CD4-positive, alpha-beta T cell (primary cell): ENCODE measurements at regions not wholly inside any gene's neighbourhood (a gene's known extent, or its start where the extent isn't known, plus 50 kb on each side); places are given as distances from the start of the nearest gene placed in this dataset.
"Not testable (repeated sequence)": the region's sequence is repeated elsewhere in the genome, so short reads cannot be mapped to it uniquely, and the experiment has no call there.

Experiments
- ATAC-seq: fragments of 200-7000 bp; cut with Tn5 transposase; one replicate; pipeline ENCODE4 v1.10.0; 2022; ENCODE audit warnings: mild to moderate bottlenecking; ENCODE audit not compliant: poor library complexity
- CTCF ChIA-PET: fragments of 350-600 bp; sonication (Branson Sonifier 250); formaldehyde crosslinking; loops from one replicate; lab custom pipeline; 2021; ENCODE audit warnings: antibody characterized with exemption, inconsistent platforms; lab: Charles Lee
- POLR2A ChIA-PET: fragments of 350-600 bp; sonication (Branson Sonifier 250); formaldehyde crosslinking; loops from one replicate; lab custom pipeline; 2021; ENCODE audit warnings: antibody characterized with exemption, inconsistent platforms; lab: Charles Lee
- DNase-seq, 14 experiments: peaks; one replicate each; pipeline ENCODE4 v3.0.0-alpha.2; 2013 to 2020; ENCODE audit warnings: mixed read lengths in 2 of 14
- H3K27ac ChIP-seq, 2 donors: one replicate each; pipeline versions ENCODE4 v1.5.1 to v1.7.0; 2013; ENCODE audit warnings: low read length in 2 of 2, low read depth in 1 of 2, mild to moderate bottlenecking in 1 of 2
- H3K27me3 ChIP-seq, 2 experiments: 1 replicate in 1 of 2; 2 replicates in 1 of 2; pipeline versions ENCODE4 v1.6.1 to v1.7.0; 2013; ENCODE audit warnings: low read length in 2 of 2, control low read depth in 1 of 2, mild to moderate bottlenecking in 1 of 2, moderate library complexity in 1 of 2; ENCODE audit not compliant: insufficient read depth in 2 of 2, control insufficient read depth in 1 of 2
- H3K36me3 ChIP-seq: one replicate; pipeline ENCODE4 v1.6.1; 2013; ENCODE audit warnings: low read length, control low read depth; ENCODE audit not compliant: insufficient read depth
- H3K4me1 ChIP-seq: one replicate; pipeline ENCODE4 v1.6.1; 2013; ENCODE audit warnings: low read length, control low read depth; ENCODE audit not compliant: insufficient read depth
- H3K4me3 ChIP-seq: one replicate; pipeline ENCODE4 v1.5.1; 2013; ENCODE audit warnings: mild to moderate bottlenecking, low read length, moderate library complexity
- H3K9me3 ChIP-seq, 2 experiments: 1 replicate in 1 of 2; 2 replicates in 1 of 2; pipeline versions ENCODE4 v1.6.1 to v1.7.0; 2013; ENCODE audit warnings: low read length in 2 of 2, mild to moderate bottlenecking in 2 of 2, control low read depth in 1 of 2, moderate library complexity in 1 of 2; ENCODE audit not compliant: control insufficient read depth in 1 of 2, insufficient read depth in 1 of 2
- H3K27ac Mint-ChIP-seq: one replicate; pipeline ENCODE4 v1.8.0; 2020; ENCODE audit warnings: mixed read lengths
- H3K27me3 Mint-ChIP-seq: one replicate; pipeline ENCODE4 v1.8.0; 2021; ENCODE audit warnings: mixed read lengths
- H3K36me3 Mint-ChIP-seq: one replicate; pipeline ENCODE4 v1.8.0; 2021; ENCODE audit warnings: low read depth, mixed read lengths
- H3K4me1 Mint-ChIP-seq: one replicate; pipeline ENCODE4 v1.8.0; 2021; ENCODE audit warnings: low read depth, mixed read lengths
- H3K4me3 Mint-ChIP-seq: one replicate; pipeline ENCODE4 v1.8.0; 2020; ENCODE audit warnings: mild to moderate bottlenecking, mixed read lengths
- H3K9me3 Mint-ChIP-seq: one replicate; pipeline ENCODE4 v1.8.0; 2020; ENCODE audit warnings: mixed read lengths
- intact Hi-C, 2 experiments: fragments of 100-400 bp; cut with DNase I in 1 of 2; cut with micrococcal nuclease in 1 of 2; formaldehyde crosslinking; loops; one replicate each; pipeline versions ENCODE4 v1.15.1 to v1.9.0; 2023 to 2025; cut with DNase I, micrococcal nuclease
- TF ChIP-seq, protein P1 (sequence below): fragments of 200-600 bp; IDR thresholded peaks from one replicate; pipeline ENCODE4 v1.8.0; 2022; ENCODE audit warnings: antibody characterized with exemption, mild to moderate bottlenecking

DNA sequence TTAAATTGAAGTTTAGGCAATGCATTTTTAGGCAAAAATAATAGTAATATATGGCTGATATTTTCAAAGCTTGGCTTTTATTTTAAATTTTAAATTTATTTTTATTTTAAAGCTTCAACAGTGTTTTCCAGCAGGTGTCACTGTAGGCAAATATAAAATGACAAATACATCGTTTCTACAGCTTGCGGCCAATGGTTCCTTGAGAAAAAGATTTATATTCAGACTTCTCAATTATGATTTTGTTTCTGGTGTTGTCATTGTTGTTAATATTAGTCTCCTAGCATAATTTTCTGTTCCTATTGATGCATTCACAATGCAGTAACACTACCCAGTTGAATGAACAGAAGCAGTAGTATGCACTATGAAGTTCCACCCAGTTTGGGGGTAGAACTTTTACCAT lies 220.7 kb upstream of the DNAJC19 start:
- Mint-ChIP-seq H3K36me3 (no peaks in the 10 kb centered on the region), H3K9me3 (peaks cover 2% of the 10 kb centered on the region), H3K4me3 (no peak overlapping the region), H3K27me3 (no peaks in the 10 kb centered on the region), H3K27ac (no peak overlapping the region), H3K4me1 (no peaks in the 10 kb centered on the region)
- no peak overlapping the region for H3K4me3 ChIP-seq
- ChIA-PET POLR2A (no interaction called here), CTCF (no interaction called here)
- no peaks in the 10 kb centered on the region for H3K4me1 ChIP-seq
- intact Hi-C loops: loop anchor here in 1 of 2 experiments (5.0 kb wide), 1 partner anchor 1472 kb away; no protein-coding TSS in a partner anchor
- H3K27ac ChIP-seq: no peak overlapping the region
- peaks cover 0 to 5% of the 10 kb centered on the region in 2 experiments for H3K27me3 ChIP-seq
- TF ChIP-seq, protein P1, sequence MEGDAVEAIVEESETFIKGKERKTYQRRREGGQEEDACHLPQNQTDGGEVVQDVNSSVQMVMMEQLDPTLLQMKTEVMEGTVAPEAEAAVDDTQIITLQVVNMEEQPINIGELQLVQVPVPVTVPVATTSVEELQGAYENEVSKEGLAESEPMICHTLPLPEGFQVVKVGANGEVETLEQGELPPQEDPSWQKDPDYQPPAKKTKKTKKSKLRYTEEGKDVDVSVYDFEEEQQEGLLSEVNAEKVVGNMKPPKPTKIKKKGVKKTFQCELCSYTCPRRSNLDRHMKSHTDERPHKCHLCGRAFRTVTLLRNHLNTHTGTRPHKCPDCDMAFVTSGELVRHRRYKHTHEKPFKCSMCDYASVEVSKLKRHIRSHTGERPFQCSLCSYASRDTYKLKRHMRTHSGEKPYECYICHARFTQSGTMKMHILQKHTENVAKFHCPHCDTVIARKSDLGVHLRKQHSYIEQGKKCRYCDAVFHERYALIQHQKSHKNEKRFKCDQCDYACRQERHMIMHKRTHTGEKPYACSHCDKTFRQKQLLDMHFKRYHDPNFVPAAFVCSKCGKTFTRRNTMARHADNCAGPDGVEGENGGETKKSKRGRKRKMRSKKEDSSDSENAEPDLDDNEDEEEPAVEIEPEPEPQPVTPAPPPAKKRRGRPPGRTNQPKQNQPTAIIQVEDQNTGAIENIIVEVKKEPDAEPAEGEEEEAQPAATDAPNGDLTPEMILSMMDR: no peak
- ATAC-seq (no peak), DNase-seq (no peak)
- H3K36me3 ChIP-seq: no peaks in the 10 kb centered on the region
- H3K9me3 ChIP-seq: no peaks in the 10 kb centered on the region

DNA sequence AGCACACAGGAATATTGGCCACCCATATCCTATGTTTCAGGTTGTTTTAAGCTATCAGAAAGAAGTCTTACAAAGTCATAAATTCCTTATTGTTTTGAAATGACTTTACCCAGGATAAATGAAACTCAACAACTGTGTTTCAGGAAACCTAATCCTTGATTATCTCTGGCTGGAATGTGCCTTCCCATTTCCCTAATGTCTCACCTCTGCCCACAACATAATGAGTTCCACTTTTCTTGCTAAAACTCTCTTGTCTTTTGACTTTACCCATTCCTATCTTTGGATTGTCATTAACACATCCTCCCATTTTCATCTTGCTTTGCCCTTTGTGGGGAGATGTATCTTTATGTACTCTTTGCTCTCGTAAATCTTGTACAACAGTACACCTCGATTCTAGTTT lies 200.0 kb upstream of the DNAJC19 start:
- H3K27ac Mint-ChIP-seq: no peak overlapping the region
- no peaks in the 10 kb centered on the region for H3K4me1 ChIP-seq
- H3K36me3 Mint-ChIP-seq: no peaks in the 10 kb centered on the region
- peaks cover 8% of the 10 kb centered on the region for H3K9me3 Mint-ChIP-seq
- POLR2A ChIA-PET: no interaction called here
- H3K27me3 Mint-ChIP-seq: no peaks in the 10 kb centered on the region
- H3K4me3 ChIP-seq: no peak overlapping the region
- H3K4me1 Mint-ChIP-seq: no peaks in the 10 kb centered on the region
- CTCF ChIA-PET: no interaction called here
- no peaks in the 10 kb centered on the region for H3K9me3 ChIP-seq
- ATAC-seq: no peak
- H3K27me3 ChIP-seq: no peaks in the 10 kb centered on the region
- H3K4me3 Mint-ChIP-seq: no peak overlapping the region
- TF ChIP-seq, protein P1: no peak
- H3K27ac ChIP-seq: no peak overlapping the region
- H3K36me3 ChIP-seq: no peaks in the 10 kb centered on the region
- no peak for DNase-seq
- intact Hi-C loops: no loop called here

DNA sequence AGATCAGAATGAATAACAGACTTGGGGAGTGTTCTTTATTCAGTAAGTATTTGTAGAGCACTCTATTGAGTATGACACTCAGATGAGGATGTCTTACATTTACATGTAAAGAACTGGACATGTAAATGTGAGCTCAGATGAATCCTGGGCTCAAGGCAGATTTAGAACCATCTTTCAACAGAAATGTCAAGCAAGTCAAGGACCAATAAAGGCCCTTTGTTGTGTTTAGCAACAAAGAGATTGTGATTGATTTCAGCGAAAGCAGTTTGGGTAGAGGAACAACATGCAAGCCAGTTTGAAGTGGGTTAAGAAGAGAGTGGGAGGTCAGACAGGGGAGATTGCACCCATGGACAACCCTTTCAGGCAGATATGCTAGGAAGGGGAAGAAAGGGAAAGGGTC lies 194.2 kb upstream of the DNAJC19 start:
- no peaks in the 10 kb centered on the region for H3K4me1 ChIP-seq
- Mint-ChIP-seq H3K27ac (no peak overlapping the region), H3K9me3 (no peaks in the 10 kb centered on the region), H3K4me3 (no peak overlapping the region), H3K4me1 (no peaks in the 10 kb centered on the region), H3K27me3 (no peaks in the 10 kb centered on the region), H3K36me3 (no peaks in the 10 kb centered on the region)
- DNase-seq (no peak), ATAC-seq (no peak)
- H3K36me3 ChIP-seq: no peaks in the 10 kb centered on the region
- no peaks in the 10 kb centered on the region for H3K27me3 ChIP-seq
- H3K4me3 ChIP-seq: no peak overlapping the region
- intact Hi-C loops: no loop called here
- POLR2A ChIA-PET: no interaction called here
- H3K9me3 ChIP-seq: peaks cover 0 to 11% of the 10 kb centered on the region in 2 experiments
- TF ChIP-seq, protein P1: no peak
- H3K27ac ChIP-seq: no peak overlapping the region
- CTCF ChIA-PET: no interaction called here

DNA sequence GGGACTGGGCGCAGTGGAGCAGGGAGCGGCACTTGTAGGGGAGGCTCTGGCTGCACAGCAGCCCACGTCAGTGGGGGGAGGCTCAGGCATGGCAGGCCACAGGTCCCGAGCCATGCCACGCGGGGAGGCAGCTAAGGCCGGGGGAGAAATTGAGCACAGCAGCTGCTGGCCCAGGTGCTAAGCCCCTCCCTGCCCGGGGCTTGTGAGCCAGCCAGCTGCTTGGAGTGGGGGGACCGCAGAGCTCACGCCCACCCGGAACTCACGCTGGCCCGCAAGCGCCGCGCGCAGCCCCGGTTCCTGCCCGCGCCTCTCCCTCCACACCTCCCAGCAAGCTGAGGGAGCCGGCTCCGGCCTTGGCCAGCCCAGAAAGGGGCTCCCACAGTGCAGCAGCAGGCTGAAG lies 193.5 kb upstream of the DNAJC19 start:
- H3K27ac ChIP-seq, intact Hi-C loops, H3K4me3 Mint-ChIP-seq, H3K27me3 Mint-ChIP-seq, POLR2A ChIA-PET, H3K27ac Mint-ChIP-seq, CTCF ChIA-PET, H3K36me3 Mint-ChIP-seq, ATAC-seq, H3K27me3 ChIP-seq, H3K4me3 ChIP-seq, H3K4me1 ChIP-seq, H3K4me1 Mint-ChIP-seq, H3K9me3 Mint-ChIP-seq, DNase-seq, H3K36me3 ChIP-seq: not testable (repeated sequence)
- H3K9me3 ChIP-seq: peaks cover 0 to 11% of the 10 kb centered on the region in 2 experiments
